HG02763 (cell line): ENCODE measurements at regions not wholly inside any gene's neighbourhood (a gene's known extent, or its start where the extent isn't known, plus 50 kb on each side); places are given as distances from the start of the nearest gene placed in this dataset.

Source experiments
- ATAC-seq: cut with Tn5 transposase; IDR thresholded peaks from one replicate; pipeline ENCODE4 v1.9.1; 2021; ENCODE audit warnings: mild to moderate bottlenecking, moderate library complexity; ENCODE audit not compliant: unreplicated experiment

GRCh38 chr7:85737426-85737825 lies 550.6 kb upstream of the SEMA3D start:
- no peak for ATAC-seq

GRCh38 chr7:85736085-85736484 lies 549.2 kb upstream of the SEMA3D start:
- ATAC-seq: no peak

GRCh38 chr7:85734823-85735222 lies 548.0 kb upstream of the SEMA3D start:
- ATAC-seq: no peak

GRCh38 chr7:85733169-85733915 lies 546.5 kb upstream of the SEMA3D start:
- ATAC-seq: no peak

DNA sequence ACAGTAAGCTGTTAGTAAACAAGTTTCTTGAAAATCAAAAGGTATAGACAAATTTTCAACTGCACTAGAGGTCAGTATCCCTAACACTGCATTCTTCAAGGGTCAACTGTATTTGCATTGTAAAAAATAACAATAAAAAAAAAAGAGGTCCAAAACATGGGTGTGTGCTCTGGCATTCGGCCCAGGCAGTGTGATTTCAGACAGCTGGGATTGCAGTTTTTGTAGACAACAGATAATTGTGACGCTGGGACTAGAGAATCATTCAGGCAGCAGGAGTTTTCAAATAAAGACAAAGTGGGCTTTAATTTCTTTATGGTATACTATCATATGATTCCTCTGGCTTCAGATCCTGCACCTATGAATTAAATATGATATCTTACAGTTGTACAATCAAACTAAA lies 543.2 kb upstream of the SEMA3D start:
- ATAC-seq: no peak

DNA sequence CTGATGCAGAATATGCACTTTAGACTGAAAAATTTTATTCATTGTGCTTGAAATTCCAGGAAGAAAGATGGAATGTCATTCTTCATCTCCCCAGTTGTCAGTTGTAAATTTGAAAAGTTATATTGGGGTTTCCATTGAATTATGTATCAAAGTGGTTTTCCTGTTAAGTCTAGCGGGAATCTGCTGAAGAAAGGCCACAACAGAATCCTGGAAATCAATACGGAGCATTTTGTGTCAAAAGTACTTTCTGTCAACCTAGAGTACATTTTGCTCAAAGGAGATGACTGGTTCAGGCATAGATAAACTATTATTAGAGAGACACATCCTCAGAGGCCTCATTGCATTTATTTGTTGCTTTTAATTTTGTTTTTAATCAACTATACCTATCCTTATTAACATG lies 538.2 kb upstream of the SEMA3D start:
- no peak for ATAC-seq

GRCh38 chr7:85719981-85720953 lies 533.4 kb upstream of the SEMA3D start:
- no peak for ATAC-seq

DNA sequence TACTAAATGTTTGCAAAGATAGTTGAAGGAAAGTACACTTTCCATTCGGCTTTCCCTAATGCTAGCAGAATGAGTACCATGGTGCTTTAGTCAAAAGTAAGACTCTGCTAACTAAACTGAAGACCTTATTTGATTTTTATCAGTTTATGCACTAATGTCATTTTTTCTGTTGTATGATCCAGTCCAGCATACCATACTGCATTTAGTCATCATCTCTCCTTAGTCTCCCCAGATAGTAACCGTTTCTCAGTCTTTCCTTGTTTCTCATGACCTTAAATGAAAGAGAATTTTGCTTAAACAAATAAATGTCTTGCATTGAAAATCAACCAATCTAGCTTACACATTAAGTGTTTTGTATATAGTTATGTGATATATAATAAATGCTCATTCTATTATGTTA lies 529.5 kb upstream of the SEMA3D start:
- no peak for ATAC-seq

DNA sequence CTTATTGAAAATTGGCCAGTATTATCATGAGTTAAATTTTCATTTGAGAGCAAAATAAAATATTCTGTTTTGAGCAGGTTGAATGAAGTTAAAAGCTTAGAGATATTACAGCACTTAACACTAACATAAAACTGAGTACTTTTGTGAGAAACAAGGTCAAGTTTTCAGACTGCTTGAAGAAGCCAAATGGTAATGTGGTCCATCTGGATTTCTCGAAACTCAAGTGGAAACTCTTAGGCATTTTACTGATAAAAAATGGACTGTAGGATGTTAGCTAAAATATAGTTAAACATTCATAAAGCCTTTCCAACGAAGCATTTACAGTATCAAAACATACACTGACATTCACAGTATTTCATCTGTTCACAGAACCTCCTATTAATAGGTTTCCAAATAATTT lies 528.1 kb upstream of the SEMA3D start:
- ATAC-seq: no peak

GRCh38 chr7:85714043-85714578 lies 527.3 kb upstream of the SEMA3D start:
- ATAC-seq: peak; percentile 63

- ATAC-seq: no peak
Observed at GRCh38 chr7:85713171-85713570, 526.3 kb upstream of the SEMA3D start.

DNA sequence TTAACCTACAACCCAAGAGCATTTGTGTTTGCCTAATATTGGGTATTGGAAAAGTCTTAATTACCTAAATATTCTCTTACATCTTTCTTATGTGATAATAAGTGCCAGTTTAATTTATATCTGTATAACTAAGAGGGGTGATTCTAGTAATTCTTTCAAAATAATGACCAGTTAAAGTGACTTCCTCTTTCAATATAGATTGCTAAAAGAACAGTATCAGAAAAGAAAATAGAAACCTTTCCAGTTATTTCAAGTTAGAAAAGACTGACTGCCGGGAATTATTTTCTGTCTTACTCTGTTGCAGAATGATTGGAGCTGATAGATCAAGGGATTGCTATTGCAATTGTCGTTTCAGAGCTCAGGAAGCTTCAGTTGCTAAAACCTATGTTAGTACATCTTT lies 525.0 kb upstream of the SEMA3D start:
- ATAC-seq: no peak

DNA sequence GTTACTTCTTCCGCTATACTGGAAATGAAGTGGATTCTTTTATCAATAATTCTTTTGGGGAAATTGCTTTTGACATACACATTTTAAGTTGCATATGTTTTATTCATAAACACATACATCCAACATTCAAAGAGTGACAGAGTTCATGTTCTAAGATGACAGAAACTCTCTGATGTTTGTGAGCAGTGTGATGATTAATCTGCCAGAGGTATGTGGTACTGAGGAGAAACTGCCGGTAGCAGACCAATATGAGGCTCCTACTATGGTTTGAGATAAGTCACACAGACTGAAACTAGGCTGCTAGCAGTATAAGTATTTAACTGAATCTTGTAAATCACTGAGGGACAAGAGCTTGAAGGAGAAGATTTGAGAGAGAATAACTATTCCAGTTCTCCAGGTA lies 524.1 kb upstream of the SEMA3D start:
- no peak for ATAC-seq

GRCh38 chr7:85708221-85708620 lies 521.4 kb upstream of the SEMA3D start:
- no peak for ATAC-seq

- no peak for ATAC-seq
Observed at GRCh38 chr7:85705076-85705475, 518.2 kb upstream of the SEMA3D start.

DNA sequence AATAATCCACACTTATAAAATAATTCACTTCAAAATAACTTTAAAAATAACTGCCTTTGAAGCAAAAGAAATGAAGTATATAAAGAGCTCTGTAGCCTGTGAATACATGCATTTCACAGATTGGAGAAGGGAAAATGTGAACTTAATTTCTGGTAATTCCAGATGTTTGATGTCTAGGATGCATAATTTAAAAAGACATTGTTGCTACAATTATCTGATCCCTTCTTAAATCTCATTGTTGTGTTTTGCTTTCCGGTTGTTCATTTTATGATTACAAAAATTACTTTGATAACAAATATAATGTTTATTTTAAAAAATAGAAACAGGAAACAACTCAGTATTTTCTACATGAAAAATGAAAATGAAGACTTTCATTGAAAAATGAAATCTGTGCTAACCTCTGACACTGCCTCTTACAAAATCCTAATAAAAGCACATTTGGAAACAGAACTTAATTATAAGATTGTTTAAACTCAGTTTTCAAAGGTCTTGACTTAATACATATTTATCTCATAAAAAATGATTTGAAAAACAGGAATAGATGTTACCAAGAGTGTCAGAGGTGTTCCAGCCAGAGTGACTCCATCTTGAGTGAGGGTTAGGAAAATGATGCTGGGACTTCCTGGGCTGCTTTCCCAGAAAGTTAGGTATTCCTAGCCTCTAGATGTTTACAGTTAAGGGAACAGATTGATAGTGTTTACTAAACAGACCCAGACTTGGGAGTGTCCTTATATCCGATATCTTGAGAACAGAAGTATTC lies 516.6 kb upstream of the SEMA3D start:
- no peak for ATAC-seq

DNA sequence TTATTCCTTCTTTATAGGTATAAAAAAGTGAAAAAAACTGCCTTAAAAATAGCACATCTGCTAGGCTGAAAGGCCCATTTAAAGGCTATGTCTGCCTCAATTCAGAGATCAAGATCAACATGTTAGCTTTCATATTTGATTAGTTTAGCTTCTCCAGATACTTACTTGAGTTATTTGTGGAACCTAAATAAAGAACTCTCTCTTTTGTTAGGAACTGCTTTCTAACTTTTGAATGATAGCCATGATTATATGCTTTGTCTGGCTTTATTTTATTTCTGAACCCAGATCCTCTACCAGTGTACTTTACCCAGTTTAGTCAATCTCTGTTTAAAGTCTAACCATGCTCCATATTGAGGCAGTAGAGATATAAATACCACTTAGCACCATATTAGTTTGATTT lies 515.5 kb upstream of the SEMA3D start:
- no peak for ATAC-seq

DNA sequence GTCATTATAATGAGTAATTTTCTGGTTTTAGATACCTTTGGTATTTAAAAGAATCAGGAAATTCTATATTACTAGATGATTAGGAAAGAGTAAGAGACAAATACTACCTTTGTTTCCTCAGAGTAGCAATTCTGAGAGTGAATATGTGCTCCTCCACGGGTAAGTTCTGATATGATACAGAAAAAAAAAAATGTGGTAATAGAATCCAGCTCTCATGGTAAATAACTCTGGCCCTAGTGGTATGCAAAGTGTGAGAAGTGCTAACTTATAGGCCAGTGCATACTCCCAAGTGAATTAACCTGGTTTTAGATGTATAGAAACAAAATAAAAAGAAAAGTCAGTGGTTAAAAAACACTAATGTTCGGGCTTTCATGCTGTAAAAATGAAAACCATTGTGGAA lies 512.6 kb upstream of the SEMA3D start:
- no peak for ATAC-seq

DNA sequence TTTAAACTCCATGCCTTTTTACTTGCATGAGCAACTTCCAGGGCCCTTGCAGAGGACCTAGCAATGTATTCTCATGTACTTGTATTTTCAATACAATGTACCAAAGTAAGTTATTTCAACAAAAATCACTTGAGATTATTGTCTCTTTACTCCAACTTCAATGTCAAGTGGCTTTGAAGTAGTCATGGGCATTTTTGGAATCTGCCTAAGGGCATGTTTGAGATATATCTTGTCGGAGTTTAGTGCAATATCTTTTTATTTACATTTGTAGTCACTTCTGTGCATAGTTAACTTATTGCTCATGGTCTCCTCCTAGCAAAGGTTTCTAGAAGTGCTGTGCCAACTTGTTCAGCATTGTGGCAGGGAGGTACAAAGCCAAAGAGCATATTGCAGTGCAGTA lies 508.7 kb upstream of the SEMA3D start:
- no peak for ATAC-seq

GRCh38 chr7:85695041-85695440 lies 508.2 kb upstream of the SEMA3D start:
- ATAC-seq: no peak

- ATAC-seq: no peak
Observed at GRCh38 chr7:85693326-85693725, 506.5 kb upstream of the SEMA3D start.
